Tibial nerve (tissue), 3 donors: ENCODE measurements at regions not wholly inside any gene's neighbourhood (a gene's known extent, or its start where the extent isn't known, plus 50 kb on each side); places are given as distances from the start of the nearest gene placed in this dataset.

Experiments used
- CTCF ChIP-seq, 5 experiments: fragments of 200-600 bp in 3 of 5; fragments of 450-650 bp in 2 of 5; sonication (generic) in 3 of 5; IDR thresholded peaks; one replicate each; pipeline ENCODE4 v1.5.1; 2016 to 2019; ENCODE audit warnings: antibody characterized with exemption in 5 of 5, mild to moderate bottlenecking in 3 of 5, moderate library complexity in 2 of 5
- POLR2A ChIP-seq, 2 donors: fragments of 450-650 bp; IDR thresholded peaks; one replicate each; pipeline ENCODE4 v1.6.1; 2017; ENCODE audit warnings: antibody characterized with exemption in 2 of 2, mild to moderate bottlenecking in 2 of 2, moderate library complexity in 2 of 2

- TF ChIP-seq CTCF (IDR thresholded peaks at IDR 0.05), result no peak
- TF ChIP-seq POLR2A (IDR thresholded peaks at IDR 0.05), result no peak
These were observed 139.0 kb upstream of the LUZP2 start for GRCh38 chr11:24357620-24358410.
